Middle frontal gyrus (tissue), 1 donor: ENCODE measurements at regions not wholly inside any gene's neighbourhood (a gene's known extent, or its start where the extent isn't known, plus 50 kb on each side); places are given as distances from the start of the nearest gene placed in this dataset.

Experiments used
- DNase-seq: peaks from one replicate; pipeline ENCODE4 v3.0.0-alpha.2; 2015; ENCODE audit warnings: low spot score; ENCODE audit errors: extremely low spot score

DNA sequence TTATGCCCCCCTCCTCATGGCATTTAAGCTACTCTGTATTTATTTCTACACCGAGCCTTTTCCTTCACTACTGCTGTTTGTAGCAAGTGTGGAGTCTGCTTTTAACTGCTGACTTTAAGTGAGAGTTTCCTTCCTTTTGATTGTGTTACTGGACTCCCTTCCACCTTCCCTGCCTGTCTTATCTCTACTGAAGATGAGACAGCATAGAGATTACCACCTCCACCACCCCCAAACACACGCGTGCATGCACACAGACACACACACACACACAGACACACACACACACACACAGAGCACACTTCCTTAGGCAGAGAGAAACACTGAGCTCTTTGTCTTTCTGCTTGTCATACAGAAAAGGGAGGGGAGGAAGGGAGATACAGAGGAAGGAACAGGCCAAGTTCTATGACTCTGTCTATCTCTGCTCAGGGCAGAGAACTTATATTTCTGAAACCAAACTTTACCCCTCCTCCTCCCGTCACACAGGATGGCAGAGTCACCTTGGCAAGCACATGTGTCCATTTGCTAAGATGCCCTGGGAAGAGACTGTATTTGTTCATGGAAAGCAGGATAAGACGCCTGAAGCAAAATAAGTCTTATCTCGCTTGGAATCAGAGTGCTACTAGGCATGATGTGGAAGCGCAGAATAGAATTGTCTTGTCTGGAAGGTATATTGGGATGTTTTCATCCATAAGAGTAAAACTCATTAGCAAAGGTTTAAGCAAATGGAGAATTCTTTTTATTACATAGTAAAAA, 81.8 kb upstream of the CAV2 start:
- no peak for DNase-seq

DNA sequence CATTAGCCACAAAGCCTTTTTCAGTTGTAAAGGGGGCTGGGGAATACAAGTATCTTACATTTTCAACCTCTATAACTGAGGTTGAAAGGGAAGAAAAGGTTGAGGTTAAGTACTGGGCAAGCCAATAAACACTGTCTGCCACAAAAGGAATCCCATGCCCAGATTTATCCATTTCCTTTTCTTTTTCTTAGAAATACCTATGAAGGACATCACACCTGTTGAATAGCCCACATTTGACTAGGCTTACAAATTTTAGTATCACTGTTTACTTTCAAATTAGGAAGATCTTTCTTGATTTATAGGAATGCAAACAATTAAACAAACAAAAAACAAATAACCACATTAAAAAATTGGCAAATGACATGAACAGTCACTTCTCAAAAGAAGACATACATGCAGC, 81.0 kb upstream of the CAV2 start:
- no peak for DNase-seq

DNA sequence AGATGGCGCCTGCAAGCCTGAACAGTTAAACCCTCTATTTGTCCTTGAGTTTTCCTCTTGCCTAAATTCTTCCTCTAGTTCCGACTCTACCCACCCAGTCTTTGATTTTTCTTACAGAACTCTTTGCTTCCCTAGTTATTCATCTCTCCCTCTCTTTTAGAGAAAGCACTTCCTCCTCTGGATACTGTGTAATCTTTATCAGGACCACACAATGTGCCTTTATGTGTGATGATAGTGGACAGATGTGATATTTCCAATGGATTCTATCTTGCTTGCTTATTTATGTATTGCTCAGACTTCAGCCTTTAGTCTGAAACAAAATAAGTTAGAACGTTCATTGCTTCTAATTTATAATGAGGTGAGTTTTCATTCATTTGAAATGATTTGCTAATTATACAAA, 79.5 kb upstream of the CAV2 start:
- no peak for DNase-seq

DNA sequence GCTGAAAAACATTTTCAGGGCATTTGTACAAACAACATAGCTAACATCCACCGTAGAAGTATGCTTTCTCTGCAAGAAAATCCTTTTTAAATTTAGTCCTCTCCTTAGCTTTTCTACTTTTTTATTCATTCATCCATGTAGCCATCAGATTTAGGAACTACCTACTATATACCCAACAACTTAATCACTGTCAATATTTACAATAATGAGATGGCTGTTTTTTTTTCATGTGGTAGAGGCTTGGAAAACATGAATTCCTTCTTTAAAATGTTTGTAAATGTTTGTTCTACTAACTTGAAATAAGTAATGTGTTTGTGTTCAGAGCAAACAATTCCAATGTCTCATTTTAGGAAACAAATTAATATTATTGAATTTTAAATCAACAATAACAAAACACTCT, 78.2 kb upstream of the CAV2 start:
- no peak for DNase-seq

DNA sequence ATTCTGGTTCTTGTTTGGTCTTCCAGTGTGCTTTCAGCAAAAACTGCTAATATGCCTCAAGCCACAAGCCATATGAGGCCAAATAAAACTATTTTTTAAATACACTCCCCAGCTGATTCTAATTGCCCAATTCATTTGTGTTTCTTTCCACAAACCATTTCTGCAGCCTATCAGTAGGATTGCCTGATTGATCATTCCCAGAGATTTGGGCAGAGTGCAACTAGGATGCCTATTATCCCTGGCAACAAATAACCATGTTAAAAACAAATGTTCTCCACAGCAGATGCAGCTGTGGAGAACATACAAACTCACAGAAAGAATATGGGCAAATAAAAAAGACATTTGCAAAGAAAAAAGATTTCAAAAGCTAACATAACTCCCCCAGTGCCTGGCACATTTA, 76.9 kb upstream of the CAV2 start:
- no peak for DNase-seq

DNA sequence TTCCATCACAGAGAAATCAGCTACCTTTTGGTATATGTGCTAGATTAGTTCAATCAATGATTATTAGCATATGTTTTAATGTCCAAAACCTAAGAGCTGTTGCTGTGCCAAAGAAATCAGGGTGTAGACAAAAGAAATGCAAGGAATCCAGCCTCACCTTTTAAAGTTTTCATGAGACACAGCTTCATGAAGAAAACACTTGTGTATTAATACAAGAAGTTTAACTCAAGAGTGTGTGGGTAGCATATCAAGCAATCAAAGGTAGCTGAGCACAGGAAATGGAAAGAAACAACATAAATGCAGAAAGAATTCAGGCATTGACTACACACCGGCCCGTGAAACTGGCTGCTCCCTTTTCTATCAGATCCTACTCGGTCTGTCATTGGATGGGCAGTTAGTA, 76.0 kb upstream of the CAV2 start:
- no peak for DNase-seq

DNA sequence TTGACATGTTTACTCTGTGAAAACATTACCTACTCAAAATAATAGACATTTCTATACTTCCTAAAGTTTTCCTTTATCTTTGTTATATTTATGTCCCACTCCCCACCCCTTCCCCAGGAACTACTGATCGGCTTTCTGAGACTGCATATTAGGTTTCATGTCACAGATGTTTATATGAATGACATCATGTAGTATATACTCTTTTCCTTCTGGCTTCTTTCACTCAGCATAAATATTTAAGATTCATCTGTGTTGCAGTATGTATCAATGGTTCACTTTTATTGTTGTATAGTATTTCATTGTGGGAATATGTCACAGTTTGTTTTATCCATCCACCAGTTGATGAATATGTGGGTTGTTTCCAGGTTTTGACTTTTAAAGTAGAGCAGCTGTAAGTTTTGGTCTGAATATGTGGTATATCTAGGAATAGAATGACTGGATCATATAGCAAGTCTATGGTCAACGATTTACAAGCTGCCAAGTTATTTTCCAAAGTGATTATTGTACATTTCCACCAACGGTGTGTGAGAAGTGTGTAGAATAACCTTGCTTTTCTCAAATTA, 73.8 kb upstream of the CAV2 start:
- no peak for DNase-seq

DNA sequence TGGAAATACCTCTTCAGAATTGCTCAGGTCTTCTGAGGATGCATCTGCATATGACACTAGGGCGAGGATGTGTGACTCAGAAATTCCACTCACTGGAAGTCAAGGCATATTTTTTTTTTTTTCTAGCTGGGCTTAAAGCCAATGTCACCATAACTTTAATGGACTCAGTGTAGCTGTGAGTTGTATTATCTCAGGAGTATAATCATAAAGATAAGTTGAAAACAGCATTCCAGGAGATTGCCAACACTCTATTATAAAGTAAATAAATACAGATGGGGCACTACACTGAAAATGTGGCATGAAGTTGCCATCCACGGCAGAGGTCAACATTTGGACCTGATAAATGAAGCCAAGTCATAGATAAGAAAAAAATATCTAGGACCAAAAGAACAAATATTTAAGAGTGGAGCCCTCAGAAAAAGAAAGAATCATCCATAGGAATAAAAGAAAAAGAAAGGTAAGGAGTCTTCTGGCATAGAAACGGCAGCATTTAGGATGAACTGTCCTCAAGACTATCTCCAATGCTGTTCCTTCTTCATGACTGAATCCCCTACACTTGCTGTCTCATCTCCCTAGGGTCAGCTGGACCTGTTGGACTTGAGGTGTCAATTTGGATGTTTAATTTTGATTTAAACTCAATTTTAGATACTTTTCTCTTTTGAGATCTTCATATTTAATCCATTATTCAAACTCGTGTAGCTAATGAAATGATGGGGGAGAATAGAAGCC, 72.9 kb upstream of the CAV2 start:
- DNase-seq, result no peak

DNA sequence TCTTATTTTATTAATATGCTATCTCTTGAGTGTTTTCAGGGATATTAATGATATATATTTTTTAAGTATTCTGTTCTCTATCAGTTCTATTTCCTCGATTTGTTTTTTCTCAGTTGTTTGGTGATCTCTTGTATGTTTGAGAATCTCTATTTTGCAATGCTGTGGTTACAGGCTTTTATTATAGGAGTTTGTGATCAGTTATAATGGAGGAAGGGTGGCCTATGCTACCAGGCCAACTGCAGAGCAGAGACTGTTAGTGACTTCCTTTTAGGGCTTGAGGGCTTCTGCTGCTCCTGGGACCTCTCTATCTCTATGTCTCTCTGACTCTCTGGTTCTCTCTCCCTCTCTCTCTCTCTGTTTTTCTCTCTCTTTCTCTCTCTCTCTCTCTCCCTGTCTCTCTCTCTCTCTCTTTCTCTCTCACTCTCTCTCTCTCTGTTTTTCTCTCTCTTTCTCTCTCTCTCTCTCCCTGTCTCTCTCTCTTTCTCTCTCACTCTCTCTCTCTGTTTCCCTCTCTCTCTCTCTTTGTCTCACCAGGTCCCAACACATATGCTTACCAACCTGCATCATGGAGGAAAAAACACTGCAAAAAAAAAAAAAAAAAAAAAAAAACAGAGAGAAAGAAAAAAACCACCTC, 69.4 kb upstream of the CAV2 start:
- no peak for DNase-seq

DNA sequence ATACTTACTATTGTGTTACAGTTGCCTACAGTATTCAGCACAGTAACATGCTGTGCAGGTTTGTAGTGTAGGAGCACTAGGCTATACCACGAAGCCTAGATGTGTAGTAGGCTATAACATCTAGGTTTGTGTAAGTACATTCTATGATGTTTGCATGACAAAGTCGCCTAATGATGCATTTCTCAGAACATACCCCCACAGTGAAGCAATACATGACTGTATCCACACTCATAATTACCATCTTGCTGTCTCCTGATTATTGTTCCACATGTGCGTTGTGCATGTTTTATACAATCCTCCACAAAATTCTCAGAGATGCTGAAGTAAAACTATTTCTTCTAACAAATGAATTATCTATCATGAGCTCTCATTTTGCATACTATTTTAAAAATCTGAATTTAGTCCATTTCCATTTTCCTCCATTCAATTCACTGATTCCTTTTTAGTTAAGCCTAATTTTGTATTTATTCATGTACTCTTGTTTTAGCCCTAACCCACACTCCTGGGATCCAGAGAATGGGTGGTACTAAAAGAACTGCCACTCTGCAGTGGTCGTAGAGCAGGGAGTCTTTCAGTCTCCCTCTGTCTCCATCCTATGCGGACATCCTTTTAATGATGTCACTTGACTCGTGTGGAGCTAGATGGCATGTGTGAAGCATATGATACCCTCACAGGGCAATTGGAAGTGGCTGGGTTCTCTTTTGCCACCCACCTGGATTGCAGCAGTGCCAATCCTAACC, 67.6 kb upstream of the CAV2 start:
- DNase-seq, result no peak

DNA sequence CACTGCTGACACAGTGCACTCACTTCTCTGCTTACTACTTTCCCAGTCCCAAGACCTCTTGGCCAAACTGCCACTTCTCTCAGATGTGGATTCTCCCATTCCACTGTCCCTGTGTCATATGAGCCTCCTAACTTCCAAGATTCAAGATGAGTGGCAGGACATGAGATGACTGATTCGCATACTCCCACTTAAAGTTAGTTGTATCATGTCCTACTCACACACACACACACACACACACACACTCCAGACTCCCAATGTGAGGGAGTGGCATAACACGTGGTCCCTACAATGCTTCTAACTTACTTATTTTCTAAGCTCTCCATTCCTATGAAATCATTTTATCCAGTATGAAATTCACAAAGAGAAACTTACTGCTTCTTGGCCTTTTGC, 67.0 kb upstream of the CAV2 start:
- no peak for DNase-seq

DNA sequence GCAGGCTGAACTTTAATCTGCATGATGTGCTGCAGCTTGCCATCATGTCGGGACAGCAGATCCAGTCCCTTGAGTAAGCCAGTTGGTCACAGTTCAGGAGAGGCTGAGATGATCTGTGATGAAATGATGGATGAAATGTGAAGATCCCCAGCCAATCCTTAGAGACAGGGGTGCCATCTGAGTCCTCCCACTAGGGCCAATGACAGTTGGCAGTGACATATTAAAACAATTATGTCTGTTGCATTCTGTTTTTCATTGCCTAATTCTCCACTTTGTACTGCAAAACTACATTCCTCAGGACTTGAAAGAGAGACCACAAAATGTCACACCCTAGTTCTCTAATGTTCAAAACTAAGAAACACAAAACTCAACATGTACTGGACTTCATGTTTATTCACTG, 66.3 kb upstream of the CAV2 start:
- DNase-seq, result no peak

DNA sequence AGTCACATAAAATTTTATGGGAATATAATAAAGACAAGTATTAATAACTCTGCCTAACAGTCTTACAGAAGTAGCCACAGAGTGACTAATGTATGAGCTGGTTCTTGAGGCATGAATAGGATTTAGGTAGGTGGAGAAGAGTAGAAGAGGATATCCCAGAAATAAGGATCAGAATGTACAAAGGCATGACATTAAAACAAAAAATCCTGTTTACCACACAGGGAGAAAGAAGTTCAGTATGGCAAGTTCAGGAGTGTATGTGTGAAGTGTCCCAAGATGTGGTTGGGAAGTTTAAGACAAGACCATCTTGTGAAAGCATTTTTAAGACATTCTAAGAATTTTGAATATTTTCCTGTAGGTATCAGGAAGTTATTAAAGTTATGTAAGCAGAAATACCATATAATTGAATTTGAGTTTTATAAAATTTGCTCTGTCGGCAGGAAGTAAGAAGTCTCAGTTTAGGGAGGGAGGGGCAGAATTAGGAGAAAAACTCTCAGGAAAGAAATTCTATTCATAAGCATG, 64.7 kb upstream of the CAV2 start:
- DNase-seq, result no peak

DNA sequence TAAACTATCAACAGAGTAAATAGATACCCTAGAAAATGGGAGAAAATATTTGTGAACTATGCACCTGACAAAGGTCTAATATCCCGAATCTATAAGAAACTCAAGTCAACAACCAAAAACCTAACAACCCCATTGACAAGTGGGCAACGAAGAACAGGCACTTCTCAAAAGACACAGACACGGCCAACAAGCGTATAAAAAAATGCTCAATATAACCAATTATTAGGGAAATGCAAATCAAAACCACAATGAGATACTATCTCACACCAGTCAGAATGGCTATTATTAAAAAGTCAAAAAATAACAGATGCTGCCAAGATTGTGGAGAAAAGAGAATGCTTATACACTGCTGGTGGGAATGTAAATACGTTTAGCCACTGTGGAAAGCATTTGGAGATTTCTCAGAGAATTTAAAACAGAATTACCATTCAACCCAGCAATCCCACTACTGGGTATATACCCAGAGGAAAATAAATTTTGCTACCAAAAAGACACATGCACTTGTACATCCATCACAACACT, 63.2 kb upstream of the CAV2 start:
- no peak for DNase-seq

DNA sequence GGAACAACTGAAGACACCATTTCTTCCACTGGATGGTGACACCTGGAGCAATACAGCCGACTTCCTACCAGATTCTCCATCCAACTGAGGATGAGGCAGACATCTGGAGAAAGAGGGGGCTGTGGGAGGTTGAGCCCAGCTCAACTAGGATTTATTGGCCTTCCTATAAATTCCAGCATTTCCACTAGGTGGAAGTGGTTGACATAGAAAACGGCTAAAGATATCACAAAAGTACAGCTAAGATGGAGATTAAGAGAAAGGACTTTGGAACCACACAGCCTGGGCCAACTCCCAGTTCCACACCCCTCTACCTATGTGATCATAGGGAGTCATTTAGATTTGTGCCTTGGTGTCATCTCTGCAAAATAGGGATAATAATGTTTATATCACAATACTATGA, 61.3 kb upstream of the CAV2 start:
- no peak for DNase-seq

DNA sequence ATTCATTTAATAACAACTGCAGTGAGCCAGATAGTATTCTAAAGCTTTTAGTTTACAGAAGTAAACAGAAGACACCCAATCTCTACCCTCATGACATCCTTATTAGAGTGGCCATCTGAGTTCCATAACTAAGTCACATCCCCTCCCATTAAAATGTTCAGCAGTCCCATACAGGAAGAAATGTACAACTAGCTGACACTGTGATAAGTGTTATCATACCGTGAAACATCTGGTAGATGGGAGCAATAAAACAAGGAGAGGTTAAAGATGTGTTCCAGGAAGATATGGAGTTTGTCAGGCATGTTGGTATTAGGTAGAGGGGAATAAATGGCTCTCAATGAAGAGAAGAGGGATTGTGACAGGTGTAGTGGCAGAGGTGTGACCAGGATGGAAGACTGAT, 60.5 kb upstream of the CAV2 start:
- no peak for DNase-seq

DNA sequence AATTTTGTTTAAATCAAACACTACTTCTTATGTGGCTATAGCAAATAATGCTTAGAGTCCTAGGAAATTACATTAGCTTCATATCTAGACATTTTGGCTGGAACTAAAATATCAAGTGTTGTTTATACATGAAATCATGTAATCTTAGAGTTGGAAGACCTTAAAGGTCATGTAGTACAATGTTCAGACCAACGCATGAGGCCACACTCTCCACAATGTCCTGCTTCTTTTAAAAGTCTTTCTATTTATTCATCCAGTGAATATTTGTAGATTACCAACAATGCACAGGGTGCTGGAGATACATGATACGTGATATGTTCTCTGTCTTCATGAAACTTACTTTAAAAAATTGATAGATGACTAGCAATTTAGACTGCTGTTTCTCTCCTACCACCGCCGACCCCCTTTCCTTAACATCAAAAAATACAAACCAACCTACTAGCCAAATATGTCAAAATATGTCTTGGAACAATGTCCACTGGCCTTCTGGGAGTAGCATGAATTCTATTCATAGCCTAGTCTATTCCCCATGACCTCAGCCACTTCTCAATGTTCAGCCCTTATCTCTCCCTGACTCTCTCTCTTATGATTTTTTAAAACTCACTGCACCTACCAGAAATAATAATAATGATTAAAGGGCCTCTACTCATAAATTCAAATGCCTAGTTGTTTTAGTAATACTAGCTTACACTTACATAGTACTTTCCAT, 59.5 kb upstream of the CAV2 start:
- DNase-seq, result no peak

DNA sequence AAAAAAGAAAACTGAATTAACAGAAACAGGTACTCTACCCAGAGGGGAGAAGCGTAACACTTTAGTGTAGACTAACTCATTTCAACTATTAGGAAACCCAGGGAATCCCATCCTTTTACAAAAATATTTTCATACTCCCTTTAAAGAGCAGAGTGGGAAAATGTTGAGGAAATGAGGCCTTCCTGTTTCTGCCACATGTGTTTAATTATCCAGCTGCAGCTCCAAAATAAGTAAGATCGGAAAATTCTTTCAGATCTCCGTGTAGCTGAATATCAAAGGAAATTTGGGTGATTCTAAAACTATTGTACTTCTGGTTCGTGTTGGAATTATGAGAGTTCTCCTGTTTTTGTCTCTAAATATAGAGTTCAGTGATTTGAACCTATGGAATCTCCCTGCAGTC, 58.0 kb upstream of the CAV2 start:
- no peak for DNase-seq

DNA sequence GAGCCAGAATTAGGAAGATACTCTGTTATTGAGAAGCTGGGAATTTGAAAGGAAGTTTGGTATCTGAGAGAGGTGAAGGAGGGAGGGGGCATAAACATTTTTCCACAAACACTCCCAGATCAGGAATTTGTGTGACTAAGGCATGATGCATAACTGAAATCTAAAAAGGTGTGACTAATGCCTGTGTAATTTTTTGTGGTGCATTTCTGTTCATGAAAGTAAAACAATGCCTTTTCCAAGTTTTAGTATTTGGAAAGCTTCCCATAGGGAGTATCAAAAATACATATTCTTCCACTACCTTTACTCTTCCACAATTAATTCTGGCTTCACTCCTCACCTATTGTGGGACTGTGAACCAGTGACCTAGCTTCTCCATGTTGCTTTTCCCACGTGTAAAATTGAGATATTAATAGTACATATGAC, 56.4 kb upstream of the CAV2 start:
- DNase-seq, result no peak

DNA sequence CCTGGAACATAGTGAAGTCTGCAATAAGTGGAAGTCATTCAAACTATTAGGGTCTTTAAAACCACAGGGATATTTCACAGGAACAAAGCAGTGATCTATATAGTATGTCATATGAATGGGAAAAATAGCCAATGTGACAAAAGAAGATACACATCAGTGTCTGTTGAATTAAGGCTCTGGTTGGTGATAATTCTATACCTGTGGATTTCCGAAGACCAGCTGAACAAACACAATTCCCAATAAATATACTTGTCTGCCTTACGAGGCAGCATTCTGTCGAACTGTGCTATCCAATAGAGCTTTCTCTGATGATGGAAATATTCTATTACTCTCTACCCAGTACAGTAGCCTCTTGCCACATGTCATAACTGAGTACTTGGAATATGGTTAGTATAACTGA, 55.9 kb upstream of the CAV2 start:
- DNase-seq, result no peak
